Transverse colon (tissue), 4 donors: ENCODE measurements at regions not wholly inside any gene's neighbourhood (a gene's known extent, or its start where the extent isn't known, plus 50 kb on each side); places are given as distances from the start of the nearest gene placed in this dataset.

ENCODE experiments used
- DNase-seq: peaks from one replicate; pipeline ENCODE4 v3.0.0-alpha.2; 2019
- H3K27ac ChIP-seq, 4 donors: fragments of 200-600 bp; sonication (generic); 2 replicates each; pipeline ENCODE4 v1.5.1; 2016 to 2018; ENCODE audit warnings: inconsistent platforms in 4 of 4
- H3K27me3 ChIP-seq: fragments of 200-600 bp; sonication (generic); 2 replicates; pipeline ENCODE4 v1.5.1; 2017; ENCODE audit warnings: inconsistent platforms
- H3K36me3 ChIP-seq, 4 donors: fragments of 200-600 bp; sonication (generic); 2 replicates each; pipeline ENCODE4 v1.5.1; 2017 to 2019; ENCODE audit warnings: inconsistent platforms in 4 of 4
- H3K4me1 ChIP-seq, 4 donors: fragments of 200-600 bp; sonication (generic); 2 replicates each; pipeline ENCODE4 v1.5.1; 2017 to 2020; ENCODE audit warnings: inconsistent platforms in 4 of 4
- H3K4me3 ChIP-seq, 4 donors: fragments of 200-600 bp; sonication (generic); 1 replicate in 1 of 4; 2 replicates in 3 of 4; pipeline versions ENCODE4 v1.5.1 to v1.6.1; 2017 to 2019; ENCODE audit warnings: inconsistent platforms in 4 of 4
- H3K9me3 ChIP-seq, 2 donors: fragments of 200-600 bp; sonication (generic); 2 replicates each; pipeline ENCODE4 v1.5.1; 2017 to 2019; ENCODE audit warnings: inconsistent platforms in 2 of 2
- CTCF ChIP-seq, 5 experiments: fragments of 200-600 bp in 3 of 5; fragments of 450-650 bp in 2 of 5; sonication (generic) in 3 of 5; IDR thresholded peaks; 1 replicate in 2 of 5; 2 replicates in 3 of 5; pipeline ENCODE4 v1.5.1; 2016 to 2017; ENCODE audit warnings: antibody characterized with exemption in 5 of 5, inconsistent platforms in 3 of 5, mild to moderate bottlenecking in 2 of 5, moderate library complexity in 1 of 5
- EP300 ChIP-seq: sonication (generic); formaldehyde crosslinking; IDR thresholded peaks from one replicate; pipeline ENCODE4 v1.6.1; 2017; ENCODE audit warnings: antibody characterized with exemption, low read depth
- POLR2A ChIP-seq: fragments of 450-650 bp; IDR thresholded peaks from one replicate; pipeline ENCODE4 v1.6.1; 2016; ENCODE audit warnings: antibody characterized with exemption, mild to moderate bottlenecking, moderate library complexity
- POLR2AphosphoS5 ChIP-seq, 3 donors: sonication (generic); formaldehyde crosslinking; IDR thresholded peaks; one replicate each; pipeline ENCODE4 v1.6.1; 2016; ENCODE audit warnings: antibody characterized with exemption in 3 of 3
- WGBS, 2 donors: methylation state at CpG; one replicate each; pipeline ENCODE4 v1.1.5; 2018; ENCODE audit warnings: low coverage in 1 of 2; 5-methylcytosine and 5-hydroxymethylcytosine counted together
- in situ Hi-C, 4 donors: fragments of 200-750 bp; cut with MboI; loops; one replicate each; pipeline versions ENCODE4 v1.15.0 to v1.15.1; 2017; ENCODE audit warnings: low sequenced_read_pairs in 3 of 4, low pct_ligation_motif_present in 1 of 4, low pct_unique_long_range_greater_than_20kb in 1 of 4
- intact Hi-C: fragments of 100-400 bp; cut with DNase I; formaldehyde crosslinking; loops from one replicate; pipeline ENCODE4 v1.15.1; 2023; ENCODE audit warnings: low total_unique reads

- in situ Hi-C loops: no loop called here
Measured at GRCh38 chr1:78427506-78427905, 63.3 kb upstream of the PTGFR start.

DNA sequence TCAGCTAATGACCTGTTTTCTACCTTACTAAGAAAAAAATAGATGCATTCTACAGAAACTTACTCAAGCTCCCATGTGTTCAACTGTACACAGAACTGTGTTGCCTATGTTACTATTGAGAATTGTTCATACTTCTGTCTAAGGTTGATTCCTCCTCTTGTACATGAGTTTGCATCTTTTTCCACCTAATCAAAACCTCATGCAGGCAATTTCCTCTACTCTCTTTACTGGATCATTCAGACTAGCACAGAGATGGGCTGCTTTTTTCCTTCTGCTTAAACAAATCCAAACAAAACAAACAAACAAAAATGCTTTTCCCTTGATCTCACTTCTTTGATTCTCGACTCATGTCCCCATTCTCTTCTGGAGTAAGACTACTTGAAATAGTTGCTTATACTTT is 58.8 kb upstream of the PTGFR start:
- in situ Hi-C loops: no loop called here
- no peak for DNase-seq
- intact Hi-C loops: no loop called here
- no peaks in the 10 kb centered on the region for H3K9me3 ChIP-seq
- TF ChIP-seq POLR2AphosphoS5 (IDR thresholded peaks at IDR 0.05) (no peak), CTCF (IDR thresholded peaks at IDR 0.05) (no peak), POLR2A (no peak), EP300 (no peak)
- no peaks in the 10 kb centered on the region for H3K4me1 ChIP-seq
- WGBS, 2 donors: 38 to 61% methylated on average over 1 of the region's 1 CpG
- H3K27ac ChIP-seq: no peak overlapping the region
- H3K36me3 ChIP-seq: no peaks in the 10 kb centered on the region
- H3K27me3 ChIP-seq: no peaks in the 10 kb centered on the region
- no peak overlapping the region for H3K4me3 ChIP-seq

More at GRCh38 chr1:78427506-78427905, 63.3 kb upstream of the PTGFR start:
- H3K36me3 ChIP-seq: no peaks in the 10 kb centered on the region
- no peak for TF ChIP-seq CTCF (IDR thresholded peaks at IDR 0.05)
- no peak for TF ChIP-seq EP300
- no peak for TF ChIP-seq POLR2A
- TF ChIP-seq POLR2AphosphoS5 (IDR thresholded peaks at IDR 0.05): no peak
- no peaks in the 10 kb centered on the region for H3K4me1 ChIP-seq
- no peaks in the 10 kb centered on the region for H3K9me3 ChIP-seq
- H3K27me3 ChIP-seq: no peaks in the 10 kb centered on the region
- no peak for DNase-seq
- intact Hi-C loops: no loop called here
- H3K27ac ChIP-seq: no peak overlapping the region
- no peak overlapping the region for H3K4me3 ChIP-seq
- WGBS, 2 donors: 40% methylated on average over 2 of the region's 2 CpGs

DNA sequence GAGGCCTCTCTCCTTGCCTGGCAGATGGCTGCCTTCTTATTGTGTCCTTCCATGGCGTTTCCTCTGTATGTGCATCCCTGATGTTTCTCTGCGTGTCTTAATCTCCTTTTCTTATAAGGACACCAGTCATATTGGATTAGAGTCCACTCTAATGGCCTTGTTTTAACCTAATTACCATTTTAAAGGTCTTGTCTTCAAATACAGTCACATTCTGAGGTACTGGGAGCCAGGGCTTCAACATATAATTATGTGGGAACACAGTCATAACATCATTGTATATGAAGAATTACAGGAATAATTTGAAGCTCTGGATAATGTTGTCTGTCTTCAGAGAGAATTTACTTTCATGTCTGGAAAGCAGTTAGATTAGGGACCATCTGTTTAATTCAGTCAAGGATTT is 56.4 kb upstream of the PTGFR start:
- no peak overlapping the region for H3K4me3 ChIP-seq
- no peaks in the 10 kb centered on the region for H3K9me3 ChIP-seq
- H3K27me3 ChIP-seq: no peaks in the 10 kb centered on the region
- WGBS, 2 donors: 88 to 100% methylated on average over 2 of the region's 2 CpGs
- intact Hi-C loops: no loop called here
- DNase-seq: no peak
- in situ Hi-C loops: no loop called here
- TF ChIP-seq POLR2AphosphoS5 (IDR thresholded peaks at IDR 0.05): no peak
- no peak for TF ChIP-seq CTCF (IDR thresholded peaks at IDR 0.05)
- TF ChIP-seq POLR2A: no peak
- TF ChIP-seq EP300: no peak
- H3K27ac ChIP-seq: no peak overlapping the region
- H3K36me3 ChIP-seq: no peaks in the 10 kb centered on the region
- H3K4me1 ChIP-seq: no peaks in the 10 kb centered on the region

- H3K9me3 ChIP-seq: no peaks in the 10 kb centered on the region
- DNase-seq: no peak
- intact Hi-C loops: no loop called here
- no peaks in the 10 kb centered on the region for H3K36me3 ChIP-seq
- 57 to 60% methylated on average over 1 of the region's 1 CpG for WGBS, 2 donors
- in situ Hi-C loops: no loop called here
- TF ChIP-seq POLR2AphosphoS5 (IDR thresholded peaks at IDR 0.05): no peak
- no peak for TF ChIP-seq CTCF (IDR thresholded peaks at IDR 0.05)
- TF ChIP-seq POLR2A: no peak
- TF ChIP-seq EP300: no peak
- no peaks in the 10 kb centered on the region for H3K4me1 ChIP-seq
- H3K4me3 ChIP-seq: no peak overlapping the region
- H3K27ac ChIP-seq: no peak overlapping the region
- no peaks in the 10 kb centered on the region for H3K27me3 ChIP-seq
Measured at GRCh38 chr1:78436961-78437360, 53.8 kb upstream of the PTGFR start.
